GM23338 (cell line): ENCODE measurements at regions not wholly inside any gene's neighbourhood (a gene's known extent, or its start where the extent isn't known, plus 50 kb on each side); places are given as distances from the start of the nearest gene placed in this dataset.

Experiments
- ATAC-seq: fragments of 200-7000 bp; cut with Tn5 transposase; 3 replicates; pipeline ENCODE4 v1.9.1; 2020
- DNase-seq: peaks from one replicate; pipeline ENCODE4 v3.0.0-alpha.2; 2015; ENCODE audit warnings: low spot score
- H2AFZ ChIP-seq: fragments of 200-600 bp; sonication (generic); 2 replicates; pipeline ENCODE4 v1.8.0; 2016; ENCODE audit warnings: antibody characterized with exemption, mild to moderate bottlenecking, moderate library complexity
- H3F3A ChIP-seq: fragments of 200-600 bp; sonication (generic); replicated peaks from 2 replicates; pipeline ENCODE4 v1.8.0; 2017; ENCODE audit warnings: antibody characterized with exemption, mixed run types, low read depth
- H3K27ac ChIP-seq: fragments of 200-600 bp; sonication (generic); 2 replicates; pipeline ENCODE4 v1.6.1; 2016; ENCODE audit warnings: low read depth
- H3K27me3 ChIP-seq: fragments of 200-600 bp; sonication (generic); 2 replicates; pipeline ENCODE4 v1.8.0; 2016; ENCODE audit warnings: mild to moderate bottlenecking, mixed run types, moderate library complexity; ENCODE audit not compliant: insufficient read depth
- H3K36me3 ChIP-seq: fragments of 200-600 bp; sonication (generic); 2 replicates; pipeline ENCODE4 v1.8.0; 2016; ENCODE audit warnings: mild to moderate bottlenecking; ENCODE audit not compliant: insufficient read depth
- H3K4me1 ChIP-seq: fragments of 200-600 bp; sonication (generic); 2 replicates; pipeline ENCODE4 v1.8.0; 2016; ENCODE audit warnings: mild to moderate bottlenecking, moderate library complexity; ENCODE audit not compliant: insufficient read depth
- H3K4me2 ChIP-seq: fragments of 200-600 bp; sonication (generic); 2 replicates; pipeline ENCODE4 v1.7.1; 2017; ENCODE audit warnings: mixed run types
- H3K4me3 ChIP-seq: fragments of 200-600 bp; sonication (generic); 2 replicates; pipeline ENCODE4 v1.6.1; 2016; ENCODE audit warnings: mixed run types
- H3K79me2 ChIP-seq: fragments of 200-600 bp; sonication (generic); replicated peaks from 2 replicates; pipeline ENCODE4 v1.8.0; 2017; ENCODE audit warnings: mild to moderate bottlenecking; ENCODE audit not compliant: insufficient read depth
- H3K9me2 ChIP-seq: fragments of 200-600 bp; sonication (generic); 2 replicates; pipeline ENCODE4 v1.8.0; 2017; ENCODE audit not compliant: insufficient read depth
- H4K20me1 ChIP-seq: fragments of 200-600 bp; sonication (generic); replicated peaks from 2 replicates; pipeline ENCODE4 v1.8.0; 2017; ENCODE audit warnings: mild to moderate bottlenecking; ENCODE audit not compliant: insufficient read depth
- H3K27ac Mint-ChIP-seq: 2 replicates; pipeline ENCODE4 v1.8.0; 2020; ENCODE audit warnings: inconsistent platforms, mild to moderate bottlenecking, moderate library complexity, mixed read lengths
- H3K27me3 Mint-ChIP-seq: 3 replicates; pipeline ENCODE4 v1.8.0; 2022; ENCODE audit warnings: low read depth, mild to moderate bottlenecking, moderate library complexity, mixed read lengths, inconsistent platforms; ENCODE audit not compliant: insufficient read depth, poor library complexity
- H3K36me3 Mint-ChIP-seq: 3 replicates; pipeline ENCODE4 v1.8.0; 2021; ENCODE audit warnings: low read depth, mild to moderate bottlenecking, inconsistent platforms, moderate library complexity, mixed read lengths
- H3K4me1 Mint-ChIP-seq: 3 replicates; pipeline ENCODE4 v1.8.0; 2020; ENCODE audit warnings: mild to moderate bottlenecking, inconsistent platforms, mixed read lengths
- H3K4me3 Mint-ChIP-seq: 3 replicates; pipeline ENCODE4 v1.8.0; 2021; ENCODE audit warnings: moderate library complexity, mild to moderate bottlenecking, inconsistent platforms, mixed read lengths
- H3K9me3 Mint-ChIP-seq: 3 replicates; pipeline ENCODE4 v1.8.0; 2020; ENCODE audit warnings: moderate library complexity, mild to moderate bottlenecking, inconsistent platforms, mixed read lengths
- CREB1 ChIP-seq: fragments of 250-450 bp; sonication (Bioruptor Pico); IDR thresholded peaks from 2 replicates; pipeline ENCODE4 v1.5.0; 2020; ENCODE audit warnings: low read depth, mild to moderate bottlenecking, moderate library complexity
- EZH2 ChIP-seq: fragments of 200-600 bp; sonication (generic); IDR thresholded peaks from one replicate; pipeline ENCODE4 v1.8.0; 2017; ENCODE audit warnings: antibody characterized with exemption, mild to moderate bottlenecking, low read depth; ENCODE audit not compliant: unreplicated experiment
- EZH2phosphoT487 ChIP-seq: fragments of 200-600 bp; sonication (generic); IDR thresholded peaks from one replicate; pipeline ENCODE4 v1.8.1; 2018; ENCODE audit warnings: antibody characterized with exemption; ENCODE audit not compliant: unreplicated experiment
- JUNB ChIP-seq: IDR thresholded peaks from one replicate; pipeline ENCODE4 v1.6.1; 2016; ENCODE audit warnings: antibody characterized with exemption; ENCODE audit not compliant: unreplicated experiment
- NANOG ChIP-seq: IDR thresholded peaks from 2 replicates; pipeline ENCODE4 v1.6.1; 2016; ENCODE audit warnings: antibody characterized with exemption, borderline replicate concordance
- POLR2AphosphoS5 ChIP-seq: IDR thresholded peaks from 2 replicates; pipeline ENCODE4 v1.6.1; 2016; ENCODE audit warnings: antibody characterized with exemption, low read depth
- STAT1 ChIP-seq: IDR thresholded peaks from one replicate; pipeline ENCODE4 v1.6.1; 2016; ENCODE audit warnings: antibody characterized with exemption; ENCODE audit not compliant: unreplicated experiment
- ZNF114 ChIP-seq: fragments of 250-450 bp; sonication (Bioruptor Pico); IDR thresholded peaks from 2 replicates; pipeline ENCODE4 v1.5.0; 2020; ENCODE audit warnings: mild to moderate bottlenecking, moderate library complexity
- ZNF331 ChIP-seq: fragments of 250-450 bp; sonication (Bioruptor Pico); IDR thresholded peaks from 2 replicates; pipeline ENCODE4 v1.5.0; 2020; ENCODE audit warnings: low read depth, mild to moderate bottlenecking, moderate library complexity
- TF ChIP-seq, protein P1 (sequence below): IDR thresholded peaks from 2 replicates; pipeline ENCODE4 v1.6.1; 2016; ENCODE audit warnings: antibody characterized with exemption
- TF ChIP-seq, protein P2 (sequence below): fragments of 250-450 bp; sonication (Bioruptor Pico); IDR thresholded peaks from 2 replicates; pipeline ENCODE4 v1.5.0; 2020; ENCODE audit warnings: mild to moderate bottlenecking, moderate library complexity
- TF ChIP-seq, protein P3 (sequence below), 2 experiments: fragments of 200-600 bp in 1 of 2; sonication (generic) in 1 of 2; conservative IDR thresholded peaks; 2 replicates each; pipeline versions ENCODE4 v1.5.1 to v1.6.1; 2016 to 2017; ENCODE audit warnings: antibody characterized with exemption in 2 of 2, low read depth in 2 of 2, mild to moderate bottlenecking in 2 of 2, moderate library complexity in 1 of 2
- TF ChIP-seq, protein P4 (sequence below): IDR thresholded peaks from one replicate; pipeline ENCODE4 v1.6.1; 2018; ENCODE audit warnings: antibody characterized with exemption; ENCODE audit not compliant: unreplicated experiment

DNA sequence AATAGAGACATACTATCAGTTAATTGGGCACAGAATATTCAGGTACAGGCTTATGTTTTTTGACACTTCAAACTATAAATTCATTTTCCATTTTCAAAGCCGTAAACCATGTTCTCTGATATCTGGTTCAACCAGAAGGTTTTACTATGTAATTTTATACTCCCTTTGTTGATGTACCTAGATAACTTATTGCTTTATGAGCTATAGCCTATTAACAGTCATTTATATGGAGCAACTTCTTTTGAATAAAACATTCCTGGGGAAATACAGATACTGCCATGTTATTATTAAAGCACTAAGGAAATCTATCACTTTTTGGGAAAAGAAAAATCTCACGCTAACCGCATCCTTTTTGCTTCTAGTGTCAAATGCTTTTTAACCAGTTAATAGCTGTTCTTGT is 505.6 kb downstream of the PYDC2 start (continued):
- TF ChIP-seq, protein P1, sequence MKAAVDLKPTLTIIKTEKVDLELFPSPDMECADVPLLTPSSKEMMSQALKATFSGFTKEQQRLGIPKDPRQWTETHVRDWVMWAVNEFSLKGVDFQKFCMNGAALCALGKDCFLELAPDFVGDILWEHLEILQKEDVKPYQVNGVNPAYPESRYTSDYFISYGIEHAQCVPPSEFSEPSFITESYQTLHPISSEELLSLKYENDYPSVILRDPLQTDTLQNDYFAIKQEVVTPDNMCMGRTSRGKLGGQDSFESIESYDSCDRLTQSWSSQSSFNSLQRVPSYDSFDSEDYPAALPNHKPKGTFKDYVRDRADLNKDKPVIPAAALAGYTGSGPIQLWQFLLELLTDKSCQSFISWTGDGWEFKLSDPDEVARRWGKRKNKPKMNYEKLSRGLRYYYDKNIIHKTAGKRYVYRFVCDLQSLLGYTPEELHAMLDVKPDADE: no peak
- TF ChIP-seq JUNB: no peak
- no peak for TF ChIP-seq POLR2AphosphoS5
- TF ChIP-seq STAT1: no peak
- TF ChIP-seq ZNF114 (CRISPR knock-in tag): no peak
- TF ChIP-seq CREB1: no peak
- TF ChIP-seq EZH2: no peak
- no peak for TF ChIP-seq EZH2phosphoT487
- TF ChIP-seq ZNF331: no peak

DNA sequence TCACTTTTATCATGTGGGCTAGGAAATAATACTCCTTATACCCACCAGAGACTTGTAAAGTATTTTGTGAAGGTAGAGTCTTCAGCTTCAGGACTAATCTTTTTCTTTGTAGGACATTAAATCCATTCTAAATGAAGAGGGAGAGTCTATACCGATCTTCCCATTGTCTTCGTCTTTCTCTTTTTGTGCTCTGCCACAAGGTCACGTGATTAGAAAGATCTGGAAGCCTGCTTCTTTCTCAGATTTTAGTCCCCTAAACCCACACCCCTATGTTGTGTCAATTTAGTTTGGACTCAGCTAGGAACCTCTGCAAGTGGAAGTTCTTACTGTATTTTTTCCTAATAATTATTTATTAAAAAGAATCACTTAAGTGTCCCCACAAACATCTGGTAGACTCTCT is 507.3 kb downstream of the PYDC2 start:
- Mint-ChIP-seq H3K4me1 (peaks cover 13% of the 10 kb centered on the region), H3K4me3 (no peak overlapping the region), H3K36me3 (no peaks in the 10 kb centered on the region), H3K27me3 (no peaks in the 10 kb centered on the region), H3K27ac (no peak overlapping the region; the same call in 1 of the 2 replicates), H3K9me3 (no peaks in the 10 kb centered on the region)
- ATAC-seq (no peak), DNase-seq (no peak)
- no peak overlapping the region for H3K4me2 ChIP-seq
- H3F3A ChIP-seq: no peaks in the 10 kb centered on the region
- no peaks in the 10 kb centered on the region for H3K27me3 ChIP-seq
- no peaks in the 10 kb centered on the region for H3K79me2 ChIP-seq
- no peak overlapping the region for H3K4me3 ChIP-seq
- no peaks in the 10 kb centered on the region; the same call in 1 of the 2 replicates for H3K4me1 ChIP-seq
- H4K20me1 ChIP-seq: no peaks in the 10 kb centered on the region
- H3K27ac ChIP-seq: no peak overlapping the region
- no peaks in the 10 kb centered on the region for H3K36me3 ChIP-seq
- H3K9me2 ChIP-seq: no peaks in the 10 kb centered on the region; the same call in 1 of the 2 replicates
- H2AFZ ChIP-seq: no peak overlapping the region
- TF ChIP-seq, protein P2, sequence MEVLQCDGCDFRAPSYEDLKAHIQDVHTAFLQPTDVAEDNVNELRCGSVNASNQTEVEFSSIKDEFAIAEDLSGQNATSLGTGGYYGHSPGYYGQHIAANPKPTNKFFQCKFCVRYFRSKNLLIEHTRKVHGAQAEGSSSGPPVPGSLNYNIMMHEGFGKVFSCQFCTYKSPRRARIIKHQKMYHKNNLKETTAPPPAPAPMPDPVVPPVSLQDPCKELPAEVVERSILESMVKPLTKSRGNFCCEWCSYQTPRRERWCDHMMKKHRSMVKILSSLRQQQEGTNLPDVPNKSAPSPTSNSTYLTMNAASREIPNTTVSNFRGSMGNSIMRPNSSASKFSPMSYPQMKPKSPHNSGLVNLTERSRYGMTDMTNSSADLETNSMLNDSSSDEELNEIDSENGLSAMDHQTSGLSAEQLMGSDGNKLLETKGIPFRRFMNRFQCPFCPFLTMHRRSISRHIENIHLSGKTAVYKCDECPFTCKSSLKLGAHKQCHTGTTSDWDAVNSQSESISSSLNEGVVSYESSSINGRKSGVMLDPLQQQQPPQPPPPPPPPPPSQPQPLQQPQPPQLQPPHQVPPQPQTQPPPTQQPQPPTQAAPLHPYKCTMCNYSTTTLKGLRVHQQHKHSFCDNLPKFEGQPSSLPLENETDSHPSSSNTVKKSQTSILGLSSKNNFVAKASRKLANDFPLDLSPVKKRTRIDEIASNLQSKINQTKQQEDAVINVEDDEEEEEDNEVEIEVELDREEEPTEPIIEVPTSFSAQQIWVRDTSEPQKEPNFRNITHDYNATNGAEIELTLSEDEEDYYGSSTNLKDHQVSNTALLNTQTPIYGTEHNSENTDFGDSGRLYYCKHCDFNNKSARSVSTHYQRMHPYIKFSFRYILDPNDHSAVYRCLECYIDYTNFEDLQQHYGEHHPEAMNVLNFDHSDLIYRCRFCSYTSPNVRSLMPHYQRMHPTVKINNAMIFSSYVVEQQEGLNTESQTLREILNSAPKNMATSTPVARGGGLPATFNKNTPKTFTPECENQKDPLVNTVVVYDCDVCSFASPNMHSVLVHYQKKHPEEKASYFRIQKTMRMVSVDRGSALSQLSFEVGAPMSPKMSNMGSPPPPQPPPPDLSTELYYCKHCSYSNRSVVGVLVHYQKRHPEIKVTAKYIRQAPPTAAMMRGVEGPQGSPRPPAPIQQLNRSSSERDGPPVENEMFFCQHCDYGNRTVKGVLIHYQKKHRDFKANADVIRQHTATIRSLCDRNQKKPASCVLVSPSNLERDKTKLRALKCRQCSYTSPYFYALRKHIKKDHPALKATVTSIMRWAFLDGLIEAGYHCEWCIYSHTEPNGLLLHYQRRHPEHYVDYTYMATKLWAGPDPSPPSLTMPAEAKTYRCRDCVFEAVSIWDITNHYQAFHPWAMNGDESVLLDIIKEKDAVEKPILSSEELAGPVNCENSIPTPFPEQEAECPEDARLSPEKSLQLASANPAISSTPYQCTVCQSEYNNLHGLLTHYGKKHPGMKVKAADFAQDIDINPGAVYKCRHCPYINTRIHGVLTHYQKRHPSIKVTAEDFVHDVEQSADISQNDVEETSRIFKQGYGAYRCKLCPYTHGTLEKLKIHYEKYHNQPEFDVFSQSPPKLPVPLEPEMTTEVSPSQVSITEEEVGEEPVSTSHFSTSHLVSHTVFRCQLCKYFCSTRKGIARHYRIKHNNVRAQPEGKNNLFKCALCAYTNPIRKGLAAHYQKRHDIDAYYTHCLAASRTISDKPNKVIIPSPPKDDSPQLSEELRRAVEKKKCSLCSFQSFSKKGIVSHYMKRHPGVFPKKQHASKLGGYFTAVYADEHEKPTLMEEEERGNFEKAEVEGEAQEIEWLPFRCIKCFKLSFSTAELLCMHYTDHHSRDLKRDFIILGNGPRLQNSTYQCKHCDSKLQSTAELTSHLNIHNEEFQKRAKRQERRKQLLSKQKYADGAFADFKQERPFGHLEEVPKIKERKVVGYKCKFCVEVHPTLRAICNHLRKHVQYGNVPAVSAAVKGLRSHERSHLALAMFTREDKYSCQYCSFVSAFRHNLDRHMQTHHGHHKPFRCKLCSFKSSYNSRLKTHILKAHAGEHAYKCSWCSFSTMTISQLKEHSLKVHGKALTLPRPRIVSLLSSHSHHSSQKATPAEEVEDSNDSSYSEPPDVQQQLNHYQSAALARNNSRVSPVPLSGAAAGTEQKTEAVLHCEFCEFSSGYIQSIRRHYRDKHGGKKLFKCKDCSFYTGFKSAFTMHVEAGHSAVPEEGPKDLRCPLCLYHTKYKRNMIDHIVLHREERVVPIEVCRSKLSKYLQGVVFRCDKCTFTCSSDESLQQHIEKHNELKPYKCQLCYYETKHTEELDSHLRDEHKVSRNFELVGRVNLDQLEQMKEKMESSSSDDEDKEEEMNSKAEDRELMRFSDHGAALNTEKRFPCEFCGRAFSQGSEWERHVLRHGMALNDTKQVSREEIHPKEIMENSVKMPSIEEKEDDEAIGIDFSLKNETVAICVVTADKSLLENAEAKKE (CRISPR knock-in tag): no peak
- TF ChIP-seq EZH2phosphoT487 (no peak), ZNF114 (CRISPR knock-in tag) (no peak), JUNB (no peak), ZNF331 (no peak), EZH2 (no peak), CREB1 (no peak), STAT1 (no peak), POLR2AphosphoS5 (no peak), NANOG (no peak)
- TF ChIP-seq, protein P3, sequence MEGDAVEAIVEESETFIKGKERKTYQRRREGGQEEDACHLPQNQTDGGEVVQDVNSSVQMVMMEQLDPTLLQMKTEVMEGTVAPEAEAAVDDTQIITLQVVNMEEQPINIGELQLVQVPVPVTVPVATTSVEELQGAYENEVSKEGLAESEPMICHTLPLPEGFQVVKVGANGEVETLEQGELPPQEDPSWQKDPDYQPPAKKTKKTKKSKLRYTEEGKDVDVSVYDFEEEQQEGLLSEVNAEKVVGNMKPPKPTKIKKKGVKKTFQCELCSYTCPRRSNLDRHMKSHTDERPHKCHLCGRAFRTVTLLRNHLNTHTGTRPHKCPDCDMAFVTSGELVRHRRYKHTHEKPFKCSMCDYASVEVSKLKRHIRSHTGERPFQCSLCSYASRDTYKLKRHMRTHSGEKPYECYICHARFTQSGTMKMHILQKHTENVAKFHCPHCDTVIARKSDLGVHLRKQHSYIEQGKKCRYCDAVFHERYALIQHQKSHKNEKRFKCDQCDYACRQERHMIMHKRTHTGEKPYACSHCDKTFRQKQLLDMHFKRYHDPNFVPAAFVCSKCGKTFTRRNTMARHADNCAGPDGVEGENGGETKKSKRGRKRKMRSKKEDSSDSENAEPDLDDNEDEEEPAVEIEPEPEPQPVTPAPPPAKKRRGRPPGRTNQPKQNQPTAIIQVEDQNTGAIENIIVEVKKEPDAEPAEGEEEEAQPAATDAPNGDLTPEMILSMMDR (conservative IDR thresholded peaks at IDR 0.05; ENCODE audit: low read depth in 2 of 2): no peak
- TF ChIP-seq, protein P4, sequence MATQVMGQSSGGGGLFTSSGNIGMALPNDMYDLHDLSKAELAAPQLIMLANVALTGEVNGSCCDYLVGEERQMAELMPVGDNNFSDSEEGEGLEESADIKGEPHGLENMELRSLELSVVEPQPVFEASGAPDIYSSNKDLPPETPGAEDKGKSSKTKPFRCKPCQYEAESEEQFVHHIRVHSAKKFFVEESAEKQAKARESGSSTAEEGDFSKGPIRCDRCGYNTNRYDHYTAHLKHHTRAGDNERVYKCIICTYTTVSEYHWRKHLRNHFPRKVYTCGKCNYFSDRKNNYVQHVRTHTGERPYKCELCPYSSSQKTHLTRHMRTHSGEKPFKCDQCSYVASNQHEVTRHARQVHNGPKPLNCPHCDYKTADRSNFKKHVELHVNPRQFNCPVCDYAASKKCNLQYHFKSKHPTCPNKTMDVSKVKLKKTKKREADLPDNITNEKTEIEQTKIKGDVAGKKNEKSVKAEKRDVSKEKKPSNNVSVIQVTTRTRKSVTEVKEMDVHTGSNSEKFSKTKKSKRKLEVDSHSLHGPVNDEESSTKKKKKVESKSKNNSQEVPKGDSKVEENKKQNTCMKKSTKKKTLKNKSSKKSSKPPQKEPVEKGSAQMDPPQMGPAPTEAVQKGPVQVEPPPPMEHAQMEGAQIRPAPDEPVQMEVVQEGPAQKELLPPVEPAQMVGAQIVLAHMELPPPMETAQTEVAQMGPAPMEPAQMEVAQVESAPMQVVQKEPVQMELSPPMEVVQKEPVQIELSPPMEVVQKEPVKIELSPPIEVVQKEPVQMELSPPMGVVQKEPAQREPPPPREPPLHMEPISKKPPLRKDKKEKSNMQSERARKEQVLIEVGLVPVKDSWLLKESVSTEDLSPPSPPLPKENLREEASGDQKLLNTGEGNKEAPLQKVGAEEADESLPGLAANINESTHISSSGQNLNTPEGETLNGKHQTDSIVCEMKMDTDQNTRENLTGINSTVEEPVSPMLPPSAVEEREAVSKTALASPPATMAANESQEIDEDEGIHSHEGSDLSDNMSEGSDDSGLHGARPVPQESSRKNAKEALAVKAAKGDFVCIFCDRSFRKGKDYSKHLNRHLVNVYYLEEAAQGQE: no peak
